H1 (cell line): ENCODE measurements at regions not wholly inside any gene's neighbourhood (a gene's known extent, or its start where the extent isn't known, plus 50 kb on each side); places are given as distances from the start of the nearest gene placed in this dataset.

Source experiments
- CTCF ChIA-PET: fragments of 300-600 bp; sonication (Branson Sonifier 250); formaldehyde crosslinking; loops from one replicate; lab custom pipeline; 2021; ENCODE audit not compliant: partially characterized antibody; lab: Charles Lee
- POLR2A ChIA-PET: fragments of 300-600 bp; sonication (Branson Sonifier 250); formaldehyde crosslinking; loops from one replicate; lab custom pipeline; 2021; ENCODE audit warnings: inconsistent platforms; ENCODE audit not compliant: partially characterized antibody; lab: Charles Lee
- DNase-seq, 2 experiments: peaks; one replicate each; pipeline versions ENCODE4 v3.0.0 to v3.0.0-alpha.2; 2010 to 2022; ENCODE audit warnings: low spot score in 2 of 2, low read depth in 1 of 2, mixed read lengths in 1 of 2
- FAIRE-seq: peaks from 2 replicates; lab custom pipeline; 2011; peaks lifted over from hg19 to GRCh38; lab: Jason Lieb, UNC
- H2AFZ ChIP-seq: 2 replicates; pipeline ENCODE4 v1.8.1; 2012; ENCODE audit warnings: low read length, inconsistent platforms
- H2AK5ac ChIP-seq: 2 replicates; pipeline ENCODE4 v1.6.1; 2013; ENCODE audit warnings: low read depth, low read length
- H2BK120ac ChIP-seq: replicated peaks from 2 replicates; pipeline ENCODE3; 2013; ENCODE audit warnings: low read depth, low read length, inconsistent platforms
- H2BK12ac ChIP-seq: 2 replicates; pipeline ENCODE4 v1.6.1; 2013; ENCODE audit warnings: low read depth, low read length
- H2BK15ac ChIP-seq: 2 replicates; pipeline ENCODE4 v1.6.1; 2013; ENCODE audit warnings: low read length
- H2BK20ac ChIP-seq: 2 replicates; pipeline ENCODE4 v1.6.1; 2013; ENCODE audit warnings: low read length
- H2BK5ac ChIP-seq: 2 replicates; pipeline ENCODE4 v1.6.1; 2013; ENCODE audit warnings: low read depth, low read length
- H3K14ac ChIP-seq: 2 replicates; pipeline ENCODE4 v1.6.1; 2013; ENCODE audit warnings: inconsistent platforms; ENCODE audit not compliant: insufficient read length
- H3K18ac ChIP-seq: 2 replicates; pipeline ENCODE4 v1.6.1; 2013; ENCODE audit warnings: low read length; ENCODE audit errors: extremely low read depth
- H3K23ac ChIP-seq: 2 replicates; pipeline ENCODE4 v1.6.1; 2013; ENCODE audit warnings: inconsistent platforms; ENCODE audit not compliant: insufficient read length
- H3K23me2 ChIP-seq: 2 replicates; pipeline ENCODE4 v1.6.1; 2013; ENCODE audit warnings: low read depth, low read length
- H3K27ac ChIP-seq: 2 replicates; pipeline ENCODE4 v1.6.1; 2011; ENCODE audit warnings: low read depth, low read length, inconsistent platforms
- H3K27me3 ChIP-seq, 4 experiments: replicated peaks in 1 of 4; 1 replicate in 1 of 4; 2 replicates in 3 of 4; pipeline versions ENCODE4 v1.6.1 to v1.8.1; 2011 to 2013; ENCODE audit warnings: low read length in 3 of 4, mild to moderate bottlenecking in 3 of 4, inconsistent platforms in 2 of 4, mixed read lengths in 2 of 4, moderate library complexity in 1 of 4; ENCODE audit not compliant: control insufficient read depth in 3 of 4, insufficient read depth in 3 of 4; ENCODE audit errors: extremely low read depth in 1 of 4
- H3K36me3 ChIP-seq, 4 experiments: 2 replicates each; pipeline versions ENCODE4 v1.6.1 to v1.8.1; 2011 to 2013; ENCODE audit warnings: mild to moderate bottlenecking in 4 of 4, low read length in 3 of 4, moderate library complexity in 2 of 4, control low read depth in 1 of 4, inconsistent platforms in 1 of 4; ENCODE audit not compliant: insufficient read depth in 4 of 4, control insufficient read depth in 2 of 4
- H3K4ac ChIP-seq: replicated peaks from 2 replicates; pipeline ENCODE3; 2013; ENCODE audit warnings: low read length, low read depth, mixed read lengths, inconsistent platforms; ENCODE audit not compliant: insufficient read length
- H3K4me1 ChIP-seq, 4 experiments: replicated peaks in 1 of 4; 1 replicate in 1 of 4; 2 replicates in 3 of 4; pipeline versions ENCODE4 v1.6.1 to v1.8.1; 2011 to 2013; ENCODE audit warnings: low read length in 3 of 4, inconsistent platforms in 2 of 4, mixed read lengths in 1 of 4; ENCODE audit not compliant: insufficient read depth in 4 of 4, control insufficient read depth in 3 of 4
- H3K4me2 ChIP-seq, 2 experiments: 2 replicates each; pipeline versions ENCODE4 v1.6.1 to v1.8.1; 2011 to 2013; ENCODE audit warnings: low read depth in 2 of 2, low read length in 2 of 2, control low read depth in 1 of 2, inconsistent platforms in 1 of 2, mild to moderate bottlenecking in 1 of 2; ENCODE audit not compliant: insufficient read depth in 1 of 2
- H3K4me3 ChIP-seq, 4 experiments: fragments of 200-600, 300-600 bp in 1 of 4; sonication (generic), shearing (Covaris generic), sonication (Bioruptor Twin) in 1 of 4; 2 replicates each; pipeline versions ENCODE4 v1.5.1 to v1.8.1; 2011 to 2016; ENCODE audit warnings: low read length in 4 of 4, low read depth in 3 of 4, control low read depth in 2 of 4, inconsistent platforms in 2 of 4, mild to moderate bottlenecking in 2 of 4, mixed read lengths in 1 of 4, moderate library complexity in 1 of 4; ENCODE audit not compliant: insufficient read depth in 2 of 4; ENCODE audit errors: extremely low read depth in 1 of 4
- H3K56ac ChIP-seq: replicated peaks from 2 replicates; pipeline ENCODE3; 2013; ENCODE audit warnings: low read depth, mild to moderate bottlenecking, mixed read lengths, low read length, inconsistent platforms; ENCODE audit not compliant: insufficient read length
- H3K79me1 ChIP-seq: 2 replicates; pipeline ENCODE4 v1.6.1; 2013; ENCODE audit warnings: low read depth, low read length, control low read depth
- H3K79me2 ChIP-seq, 2 experiments: 2 replicates each; pipeline versions ENCODE4 v1.6.1 to v1.8.1; 2012 to 2013; ENCODE audit warnings: low read length in 2 of 2, mild to moderate bottlenecking in 2 of 2, inconsistent platforms in 1 of 2; ENCODE audit not compliant: insufficient read depth in 2 of 2, control insufficient read depth in 1 of 2
- H3K9ac ChIP-seq, 4 experiments: replicated peaks in 1 of 4; 1 replicate in 1 of 4; 2 replicates in 3 of 4; pipeline versions ENCODE4 v1.6.1 to v1.8.1; 2011 to 2013; ENCODE audit warnings: low read depth in 3 of 4, low read length in 3 of 4, control low read depth in 2 of 4, mild to moderate bottlenecking in 2 of 4, moderate library complexity in 2 of 4, inconsistent platforms in 1 of 4; ENCODE audit errors: extremely low read depth in 1 of 4
- H3K9me3 ChIP-seq, 2 experiments: 2 replicates each; pipeline versions ENCODE4 v1.6.1 to v1.8.1; 2012 to 2013; ENCODE audit warnings: mild to moderate bottlenecking in 2 of 2, moderate library complexity in 2 of 2, control low read depth in 1 of 2, inconsistent platforms in 1 of 2, low read depth in 1 of 2, low read length in 1 of 2, mixed read lengths in 1 of 2; ENCODE audit not compliant: insufficient read depth in 2 of 2
- H4K20me1 ChIP-seq, 2 experiments: replicated peaks in 1 of 2; 2 replicates each; pipeline versions ENCODE3 to v1.8.1; 2011 to 2013; ENCODE audit warnings: inconsistent platforms in 2 of 2, low read length in 2 of 2, mild to moderate bottlenecking in 1 of 2; ENCODE audit not compliant: insufficient read depth in 2 of 2, control insufficient read depth in 1 of 2
- H4K5ac ChIP-seq: 2 replicates; pipeline ENCODE4 v1.6.1; 2013; ENCODE audit warnings: low read length, low read depth, mixed read lengths, inconsistent platforms; ENCODE audit not compliant: insufficient read length
- H4K8ac ChIP-seq: 2 replicates; pipeline ENCODE4 v1.8.0; 2013; ENCODE audit warnings: mild to moderate bottlenecking, moderate library complexity, low read length, inconsistent platforms; ENCODE audit not compliant: insufficient read depth; ENCODE audit errors: extremely low read depth
- H4K91ac ChIP-seq: replicated peaks from 2 replicates; pipeline ENCODE3; 2013; ENCODE audit warnings: low read length, mixed read lengths, inconsistent platforms; ENCODE audit not compliant: insufficient read length
- ASH2L ChIP-seq: fragments of 200-600, 300-600 bp; sonication (generic); IDR thresholded peaks from one replicate; pipeline ENCODE4 v1.7.1; 2017; ENCODE audit warnings: low read length
- BCL11A ChIP-seq, 2 experiments: IDR thresholded peaks; one replicate each; pipeline ENCODE4 v1.6.1; 2011; ENCODE audit warnings: low read depth in 2 of 2, low read length in 2 of 2, mild to moderate bottlenecking in 2 of 2
- BRCA1 ChIP-seq: IDR thresholded peaks from 2 replicates; pipeline ENCODE4 v1.6.1; 2012; ENCODE audit warnings: low read depth, low read length, improper control_type of control experiment
- CTCF ChIP-seq, 3 experiments: IDR thresholded peaks; 1 replicate in 2 of 3; 2 replicates in 1 of 3; pipeline versions ENCODE4 v1.5.1 to v1.6.1; 2011; ENCODE audit warnings: low read length in 3 of 3, mild to moderate bottlenecking in 3 of 3, inconsistent platforms in 2 of 3, low read depth in 1 of 3, moderate library complexity in 1 of 3; ENCODE audit not compliant: insufficient read depth in 1 of 3; ENCODE audit errors: control extremely low read depth in 1 of 3
- FOSL1 ChIP-seq: IDR thresholded peaks from 2 replicates; pipeline ENCODE4 v1.6.1; 2011; ENCODE audit warnings: mild to moderate bottlenecking, low read depth, low read length, moderate library complexity; ENCODE audit not compliant: insufficient read depth
- GTF2F1 ChIP-seq: IDR thresholded peaks from 2 replicates; pipeline ENCODE4 v1.6.1; 2012; ENCODE audit warnings: low read depth, low read length, improper control_type of control experiment, borderline replicate concordance
- HDAC6 ChIP-seq: IDR thresholded peaks from one replicate; pipeline ENCODE4 v1.7.1; 2012; ENCODE audit warnings: low read depth, mild to moderate bottlenecking, inconsistent platforms, low read length, moderate library complexity
- KDM4A ChIP-seq: IDR thresholded peaks from one replicate; pipeline ENCODE4 v1.7.1; 2012; ENCODE audit warnings: low read depth, mild to moderate bottlenecking, moderate library complexity, low read length, inconsistent platforms; ENCODE audit not compliant: severe bottlenecking
- POLR2A ChIP-seq, 2 experiments: IDR thresholded peaks; 1 replicate in 1 of 2; 2 replicates in 1 of 2; pipeline ENCODE4 v1.6.1; 2011; ENCODE audit warnings: low read depth in 2 of 2, low read length in 2 of 2, mild to moderate bottlenecking in 2 of 2; ENCODE audit errors: control extremely low read depth in 1 of 2
- SRF ChIP-seq: IDR thresholded peaks from 2 replicates; pipeline ENCODE4 v1.6.1; 2011; ENCODE audit warnings: mild to moderate bottlenecking, low read depth, low read length, moderate library complexity
- TF ChIP-seq, protein P1 (sequence below): IDR thresholded peaks from 2 replicates; pipeline ENCODE4 v1.6.1; 2011; ENCODE audit warnings: low read length, improper control_type of control experiment

- FAIRE-seq (no peak), DNase-seq (no peak)
- Histone ChIP-seq H3K18ac (no peak overlapping the region), H3K27ac (no peak overlapping the region), H2BK120ac (no peak overlapping the region), H2BK5ac (no peak overlapping the region), H4K20me1 (no peaks in the 10 kb centered on the region), H2AK5ac (no peak overlapping the region), H3K4me2 (no peak overlapping the region), H3K23ac (no peak overlapping the region), H3K56ac (no peak overlapping the region), H2BK15ac (peak overlapping the region; percentile 20; the same call in 1 of the 2 replicates), H3K36me3 (no peaks in the 10 kb centered on the region), H3K4me3 (no peak overlapping the region), H3K4me1 (peaks cover 2 to 12% (median 9%) of the 10 kb centered on the region in 4 experiments; a peak in 6 of 7 replicates), H4K8ac (no peak overlapping the region), H3K9ac (no peak overlapping the region), H3K79me1 (no peaks in the 10 kb centered on the region), H3K4ac (no peak overlapping the region), H2BK12ac (no peak overlapping the region), H4K5ac (no peak overlapping the region), H3K27me3 (no peaks in the 10 kb centered on the region), H3K9me3 (no peaks in the 10 kb centered on the region), H2BK20ac (no peak overlapping the region), H3K23me2 (no peaks in the 10 kb centered on the region), H3K14ac (no peak overlapping the region), H2AFZ (no peak overlapping the region), H4K91ac (no peak overlapping the region), H3K79me2 (no peaks in the 10 kb centered on the region)
- ChIA-PET POLR2A (interaction anchor here (1.2 kb wide), 1 partner anchor 37 kb away, joined by 3 read pairs; no protein-coding TSS in a partner anchor), CTCF (interaction anchor here (1.4 kb wide), 1 partner anchor 22 kb away, joined by 5 read pairs; no protein-coding TSS in a partner anchor)
- no peak for TF ChIP-seq BRCA1
- TF ChIP-seq BCL11A (IDR thresholded peaks at IDR 0.05; ENCODE audit: low read depth in 2 of 2, low read length in 2 of 2), result no peak
- no peak for TF ChIP-seq POLR2A (IDR thresholded peaks at IDR 0.05; ENCODE audit: control extremely low read depth in 1 of 2, low read depth in 2 of 2, low read length in 2 of 2)
- no peak for TF ChIP-seq ASH2L
- TF ChIP-seq, protein P1, sequence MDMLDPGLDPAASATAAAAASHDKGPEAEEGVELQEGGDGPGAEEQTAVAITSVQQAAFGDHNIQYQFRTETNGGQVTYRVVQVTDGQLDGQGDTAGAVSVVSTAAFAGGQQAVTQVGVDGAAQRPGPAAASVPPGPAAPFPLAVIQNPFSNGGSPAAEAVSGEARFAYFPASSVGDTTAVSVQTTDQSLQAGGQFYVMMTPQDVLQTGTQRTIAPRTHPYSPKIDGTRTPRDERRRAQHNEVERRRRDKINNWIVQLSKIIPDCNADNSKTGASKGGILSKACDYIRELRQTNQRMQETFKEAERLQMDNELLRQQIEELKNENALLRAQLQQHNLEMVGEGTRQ, result no peak
- TF ChIP-seq GTF2F1, result no peak
- no peak for TF ChIP-seq KDM4A
- no peak for TF ChIP-seq HDAC6
- no peak for TF ChIP-seq CTCF (IDR thresholded peaks at IDR 0.05; ENCODE audit: control extremely low read depth in 1 of 3, insufficient read depth in 1 of 3, low read depth in 1 of 3, low read length in 3 of 3)
- no peak for TF ChIP-seq FOSL1
- no peak for TF ChIP-seq SRF
These were observed 720.8 kb downstream of the UQCRFS1 start for GRCh38 chr19:28492201-28492600.
